Fibroblast of lung (primary cell): ENCODE measurements at regions not wholly inside any gene's neighbourhood (a gene's known extent, or its start where the extent isn't known, plus 50 kb on each side); places are given as distances from the start of the nearest gene placed in this dataset.

Source experiments
- DNase-seq, 2 donors: peaks; one replicate each; pipeline versions ENCODE4 v3.0.0 to v3.0.0-alpha.2; 2010; ENCODE audit warnings: low read depth in 2 of 2
- H2AFZ ChIP-seq: 2 replicates; pipeline ENCODE4 v1.5.1; 2012; ENCODE audit warnings: low read length, control low read depth, inconsistent platforms
- H3K27ac ChIP-seq: 2 replicates; pipeline ENCODE4 v1.5.1; 2011; ENCODE audit warnings: low read length, control low read depth; ENCODE audit not compliant: insufficient read depth
- H3K27me3 ChIP-seq: 2 replicates; pipeline ENCODE4 v1.5.1; 2011; ENCODE audit warnings: mild to moderate bottlenecking, low read length; ENCODE audit not compliant: control insufficient read depth, insufficient read depth
- H3K36me3 ChIP-seq: 2 replicates; pipeline ENCODE4 v1.5.1; 2011; ENCODE audit warnings: low read length; ENCODE audit not compliant: control insufficient read depth, insufficient read depth
- H3K4me1 ChIP-seq: 2 replicates; pipeline ENCODE4 v1.5.1; 2011; ENCODE audit warnings: low read length; ENCODE audit not compliant: control insufficient read depth, insufficient read depth; ENCODE audit errors: extremely low read depth
- H3K4me2 ChIP-seq: 2 replicates; pipeline ENCODE4 v1.5.1; 2011; ENCODE audit warnings: low read length, control low read depth; ENCODE audit not compliant: insufficient read depth; ENCODE audit errors: extremely low read depth
- H3K4me3 ChIP-seq, 4 experiments: fragments of 200-600 bp in 1 of 4; sonication (generic) in 1 of 4; replicated peaks in 1 of 4; 2 replicates each; pipeline ENCODE4 v1.5.1; 2011 to 2016; ENCODE audit warnings: low read length in 4 of 4, low read depth in 3 of 4, mild to moderate bottlenecking in 3 of 4, control low read depth in 2 of 4, inconsistent platforms in 1 of 4, mixed read lengths in 1 of 4; ENCODE audit not compliant: insufficient read depth in 1 of 4; ENCODE audit errors: control extremely low read depth in 1 of 4
- H3K79me2 ChIP-seq: 2 replicates; pipeline ENCODE4 v1.5.1; 2012; ENCODE audit warnings: mild to moderate bottlenecking, low read length, inconsistent platforms; ENCODE audit not compliant: control insufficient read depth, insufficient read depth
- H3K9ac ChIP-seq: 2 replicates; pipeline ENCODE4 v1.5.1; 2011; ENCODE audit warnings: mild to moderate bottlenecking, low read length, control low read depth; ENCODE audit not compliant: insufficient read depth
- H3K9me3 ChIP-seq: 2 replicates; pipeline ENCODE4 v1.5.1; 2012; ENCODE audit warnings: low read depth, low read length; ENCODE audit not compliant: control insufficient read depth, insufficient read depth
- H4K20me1 ChIP-seq: 2 replicates; pipeline ENCODE4 v1.5.1; 2011; ENCODE audit warnings: low read length; ENCODE audit not compliant: control insufficient read depth, insufficient read depth; ENCODE audit errors: extremely low read depth
- EZH2 ChIP-seq: IDR thresholded peaks from 2 replicates; pipeline ENCODE4 v1.5.1; 2012; ENCODE audit warnings: low read length, control low read depth, mild to moderate bottlenecking; ENCODE audit errors: missing control alignments
- TF ChIP-seq, protein P1 (sequence below), 2 donors: IDR thresholded peaks in 1 of 2; conservative IDR thresholded peaks in 1 of 2; 1 replicate in 1 of 2; 2 replicates in 1 of 2; pipeline ENCODE4 v1.5.1; 2011 to 2012; ENCODE audit warnings: low read length in 2 of 2, control low read depth in 1 of 2, inconsistent platforms in 1 of 2, low read depth in 1 of 2, mild to moderate bottlenecking in 1 of 2

DNA sequence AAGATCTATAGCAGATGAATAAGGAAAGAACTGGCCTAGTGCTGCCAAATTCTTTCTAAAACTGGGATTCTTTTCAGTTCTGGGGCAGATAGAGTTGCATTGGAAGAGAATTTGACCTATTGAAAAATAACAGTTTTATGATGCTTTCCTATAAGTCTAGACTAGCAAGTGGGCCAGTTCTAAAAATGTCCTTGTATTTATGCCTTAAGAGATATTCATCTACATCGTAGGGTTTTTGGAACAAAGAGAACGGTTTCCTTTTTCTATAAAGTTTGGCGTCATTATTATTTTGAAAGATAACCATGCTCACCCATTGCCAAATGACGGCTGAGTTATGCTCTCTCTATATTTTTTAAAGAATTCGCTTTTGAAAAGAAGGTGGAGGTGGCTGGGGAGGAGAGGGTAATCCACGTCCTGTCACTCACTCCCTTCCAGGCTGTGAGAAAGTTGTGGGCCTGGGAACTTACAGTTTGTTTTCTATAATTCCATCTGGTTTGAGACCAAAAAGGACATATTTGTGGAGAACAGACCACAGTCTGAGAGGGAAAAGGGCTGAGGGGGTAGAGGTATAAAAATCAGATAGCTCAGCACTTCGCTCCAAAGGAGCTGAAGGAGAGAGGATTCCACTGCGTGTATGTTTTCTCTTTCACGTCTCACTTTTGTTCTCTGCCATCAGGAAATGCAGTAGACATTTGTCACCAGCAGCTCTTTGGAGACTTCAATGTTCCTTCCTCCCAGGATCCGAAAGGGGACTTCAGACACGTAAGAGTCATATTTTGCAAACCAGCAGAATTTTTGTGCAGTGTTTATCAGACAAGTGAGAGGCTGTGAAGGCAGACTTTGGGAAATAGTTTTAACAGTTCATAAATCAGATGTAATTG is 281.9 kb upstream of the FN1 start:
- Histone ChIP-seq H3K79me2 (no peaks in the 10 kb centered on the region), H3K4me2 (peak overlapping the region; percentile 77), H3K9ac (peak overlapping the region; percentile 5), H2AFZ (peak overlapping the region; percentile 70), H3K27ac (peak overlapping the region; percentile 23), H4K20me1 (no peaks in the 10 kb centered on the region), H3K4me1 (peaks cover 16% of the 10 kb centered on the region), H3K36me3 (no peaks in the 10 kb centered on the region), H3K27me3 (no peaks in the 10 kb centered on the region), H3K4me3 (no peak overlapping the region), H3K9me3 (no peaks in the 10 kb centered on the region)
- DNase-seq: peak in 1 of 2 donors; percentile 47
- TF ChIP-seq EZH2: no peak
- TF ChIP-seq, protein P1, sequence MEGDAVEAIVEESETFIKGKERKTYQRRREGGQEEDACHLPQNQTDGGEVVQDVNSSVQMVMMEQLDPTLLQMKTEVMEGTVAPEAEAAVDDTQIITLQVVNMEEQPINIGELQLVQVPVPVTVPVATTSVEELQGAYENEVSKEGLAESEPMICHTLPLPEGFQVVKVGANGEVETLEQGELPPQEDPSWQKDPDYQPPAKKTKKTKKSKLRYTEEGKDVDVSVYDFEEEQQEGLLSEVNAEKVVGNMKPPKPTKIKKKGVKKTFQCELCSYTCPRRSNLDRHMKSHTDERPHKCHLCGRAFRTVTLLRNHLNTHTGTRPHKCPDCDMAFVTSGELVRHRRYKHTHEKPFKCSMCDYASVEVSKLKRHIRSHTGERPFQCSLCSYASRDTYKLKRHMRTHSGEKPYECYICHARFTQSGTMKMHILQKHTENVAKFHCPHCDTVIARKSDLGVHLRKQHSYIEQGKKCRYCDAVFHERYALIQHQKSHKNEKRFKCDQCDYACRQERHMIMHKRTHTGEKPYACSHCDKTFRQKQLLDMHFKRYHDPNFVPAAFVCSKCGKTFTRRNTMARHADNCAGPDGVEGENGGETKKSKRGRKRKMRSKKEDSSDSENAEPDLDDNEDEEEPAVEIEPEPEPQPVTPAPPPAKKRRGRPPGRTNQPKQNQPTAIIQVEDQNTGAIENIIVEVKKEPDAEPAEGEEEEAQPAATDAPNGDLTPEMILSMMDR (conservative IDR thresholded peaks at IDR 0.05 in 1 of 2, IDR thresholded peaks at IDR 0.05 in 1 of 2; ENCODE audit: low read depth in 1 of 2, low read length in 2 of 2): no peak

DNA sequence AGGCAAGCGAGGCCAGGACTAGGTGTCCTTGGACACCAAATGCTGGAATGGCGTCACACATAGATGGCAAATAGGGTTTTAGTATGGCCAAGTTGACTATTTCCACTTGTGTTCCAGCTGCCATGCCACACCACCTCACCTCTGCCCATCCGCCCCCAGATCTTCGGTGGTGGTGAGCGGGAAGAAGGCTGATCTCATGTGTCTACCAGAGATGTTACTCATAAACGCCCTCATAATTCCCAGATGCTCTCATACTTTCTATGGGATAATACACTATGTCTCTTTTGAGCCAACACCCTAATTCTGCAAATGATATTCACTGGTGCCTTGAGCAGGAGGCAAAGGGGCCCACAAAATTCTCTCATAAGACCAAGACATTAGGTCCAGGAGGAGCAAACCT is 281.1 kb upstream of the FN1 start:
- no peak overlapping the region for H3K9ac ChIP-seq
- H3K4me3 ChIP-seq: no peak overlapping the region
- H3K4me1 ChIP-seq: peaks cover 24% of the 10 kb centered on the region
- H4K20me1 ChIP-seq: no peaks in the 10 kb centered on the region
- H3K36me3 ChIP-seq: no peaks in the 10 kb centered on the region
- no peaks in the 10 kb centered on the region for H3K79me2 ChIP-seq
- no peaks in the 10 kb centered on the region for H3K27me3 ChIP-seq
- no peak overlapping the region for H3K27ac ChIP-seq
- H3K9me3 ChIP-seq: no peaks in the 10 kb centered on the region
- peak in 1 of 2 donors; percentile 54 for DNase-seq
- no peak overlapping the region for H3K4me2 ChIP-seq
- TF ChIP-seq EZH2: no peak
- TF ChIP-seq, protein P1 (conservative IDR thresholded peaks at IDR 0.05 in 1 of 2, IDR thresholded peaks at IDR 0.05 in 1 of 2; ENCODE audit: low read depth in 1 of 2, low read length in 2 of 2): no peak
- no peak overlapping the region for H2AFZ ChIP-seq

GRCh38 chr2:215712871-215713790 is 277.3 kb upstream of the FN1 start:
- no peaks in the 10 kb centered on the region for H3K36me3 ChIP-seq
- no peak overlapping the region for H2AFZ ChIP-seq
- peak overlapping the region; percentile 73 for H3K4me2 ChIP-seq
- H3K9me3 ChIP-seq: no peaks in the 10 kb centered on the region
- H4K20me1 ChIP-seq: no peaks in the 10 kb centered on the region
- DNase-seq: peak; percentile 89 to 96
- H3K27ac ChIP-seq: peak overlapping the region; percentile 68
- H3K9ac ChIP-seq: no peak overlapping the region
- H3K27me3 ChIP-seq: no peaks in the 10 kb centered on the region
- H3K4me3 ChIP-seq: no peak overlapping the region
- no peaks in the 10 kb centered on the region for H3K79me2 ChIP-seq
- TF ChIP-seq, protein P1 (conservative IDR thresholded peaks at IDR 0.05 in 1 of 2, IDR thresholded peaks at IDR 0.05 in 1 of 2; ENCODE audit: low read depth in 1 of 2, low read length in 2 of 2): no peak
- TF ChIP-seq EZH2: no peak
- peaks cover 24% of the 10 kb centered on the region for H3K4me1 ChIP-seq
